ENCODE measurements at regions not wholly inside any gene's neighbourhood (a gene's known extent, or its start where the extent isn't known, plus 50 kb on each side); places are given as distances from the start of the nearest gene placed in this dataset.

DNA sequence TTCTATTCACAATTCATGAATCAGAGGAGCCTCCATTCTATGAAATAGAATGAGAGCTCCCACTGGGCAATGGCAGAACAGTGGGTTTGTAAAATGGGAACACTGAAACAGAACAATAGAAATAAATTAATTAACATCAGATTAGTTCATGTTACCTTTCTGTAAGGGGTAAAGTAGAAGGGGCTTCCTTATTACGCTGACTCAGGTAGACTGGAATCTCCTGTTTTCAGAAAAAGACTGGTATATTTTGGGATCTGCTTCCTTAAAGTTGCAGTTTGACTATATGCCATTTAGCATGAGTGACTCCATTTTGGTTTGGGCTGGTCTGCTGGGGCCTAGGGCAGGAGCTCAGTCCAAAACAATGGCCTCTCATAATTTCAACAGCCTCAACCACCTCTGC, 52.8 kb upstream of the ZFAND3 start:
- peaks cover 15% of the 10 kb centered on the region for H3K27me3 ChIP-seq (ENCODE audit: control insufficient read depth, insufficient read depth, low read length)
- TF ChIP-seq, protein P1, sequence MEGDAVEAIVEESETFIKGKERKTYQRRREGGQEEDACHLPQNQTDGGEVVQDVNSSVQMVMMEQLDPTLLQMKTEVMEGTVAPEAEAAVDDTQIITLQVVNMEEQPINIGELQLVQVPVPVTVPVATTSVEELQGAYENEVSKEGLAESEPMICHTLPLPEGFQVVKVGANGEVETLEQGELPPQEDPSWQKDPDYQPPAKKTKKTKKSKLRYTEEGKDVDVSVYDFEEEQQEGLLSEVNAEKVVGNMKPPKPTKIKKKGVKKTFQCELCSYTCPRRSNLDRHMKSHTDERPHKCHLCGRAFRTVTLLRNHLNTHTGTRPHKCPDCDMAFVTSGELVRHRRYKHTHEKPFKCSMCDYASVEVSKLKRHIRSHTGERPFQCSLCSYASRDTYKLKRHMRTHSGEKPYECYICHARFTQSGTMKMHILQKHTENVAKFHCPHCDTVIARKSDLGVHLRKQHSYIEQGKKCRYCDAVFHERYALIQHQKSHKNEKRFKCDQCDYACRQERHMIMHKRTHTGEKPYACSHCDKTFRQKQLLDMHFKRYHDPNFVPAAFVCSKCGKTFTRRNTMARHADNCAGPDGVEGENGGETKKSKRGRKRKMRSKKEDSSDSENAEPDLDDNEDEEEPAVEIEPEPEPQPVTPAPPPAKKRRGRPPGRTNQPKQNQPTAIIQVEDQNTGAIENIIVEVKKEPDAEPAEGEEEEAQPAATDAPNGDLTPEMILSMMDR (IDR thresholded peaks at IDR 0.05; ENCODE audit: insufficient read depth, low read depth, low read length), result no peak
- no peak overlapping the region for H3K4me3 ChIP-seq (ENCODE audit: low read depth, low read length)
- CTCF ChIA-PET, result interaction anchor here (0.6 kb wide), 1 partner anchor 801 kb away, joined by 3 read pairs; no protein-coding TSS in a partner anchor
- DNase-seq (ENCODE audit: low read depth), result no peak
- H3K36me3 ChIP-seq (ENCODE audit: control insufficient read depth, insufficient read depth, low read length), result no peaks in the 10 kb centered on the region
- POLR2A ChIA-PET, result no interaction called here

DNA sequence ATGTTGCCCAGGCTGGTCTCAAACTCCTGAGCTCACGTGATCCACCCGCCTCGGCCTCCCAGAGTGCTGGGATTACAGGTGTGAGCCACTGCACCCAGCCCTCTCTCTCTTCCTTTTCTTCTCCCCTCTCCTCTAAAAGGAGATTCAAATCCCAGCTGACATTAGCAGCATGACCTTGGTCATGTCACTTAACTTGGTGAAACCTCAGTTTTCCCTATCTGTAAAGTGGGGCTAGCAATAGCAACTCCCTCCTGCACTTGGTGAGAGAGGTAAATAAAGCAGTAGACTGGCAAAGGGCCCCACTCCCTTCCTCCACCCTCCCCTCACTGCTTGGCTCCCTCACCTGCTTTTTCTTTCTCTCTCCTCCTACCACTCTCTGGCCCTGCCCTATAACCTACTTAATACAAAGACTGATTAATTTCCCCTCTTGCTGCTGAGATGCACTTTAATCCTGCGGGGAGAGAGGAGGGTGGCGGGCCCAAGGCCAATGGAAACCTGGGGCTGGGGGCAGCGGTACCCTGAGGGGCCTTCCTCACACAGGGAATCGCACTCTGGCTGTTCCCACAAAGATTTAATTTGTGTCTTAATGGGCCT, 54.2 kb upstream of the ZFAND3 start:
- TF ChIP-seq, protein P1 (IDR thresholded peaks at IDR 0.05; ENCODE audit: insufficient read depth, low read depth, low read length), result no peak
- no peak for DNase-seq (ENCODE audit: low read depth)
- CTCF ChIA-PET, result no interaction called here
- POLR2A ChIA-PET, result no interaction called here
- no peaks in the 10 kb centered on the region for H3K36me3 ChIP-seq (ENCODE audit: control insufficient read depth, insufficient read depth, low read length)
- no peak overlapping the region for H3K4me3 ChIP-seq (ENCODE audit: low read depth, low read length)
- H3K27me3 ChIP-seq (ENCODE audit: control insufficient read depth, insufficient read depth, low read length), result peaks cover 19% of the 10 kb centered on the region

DNA sequence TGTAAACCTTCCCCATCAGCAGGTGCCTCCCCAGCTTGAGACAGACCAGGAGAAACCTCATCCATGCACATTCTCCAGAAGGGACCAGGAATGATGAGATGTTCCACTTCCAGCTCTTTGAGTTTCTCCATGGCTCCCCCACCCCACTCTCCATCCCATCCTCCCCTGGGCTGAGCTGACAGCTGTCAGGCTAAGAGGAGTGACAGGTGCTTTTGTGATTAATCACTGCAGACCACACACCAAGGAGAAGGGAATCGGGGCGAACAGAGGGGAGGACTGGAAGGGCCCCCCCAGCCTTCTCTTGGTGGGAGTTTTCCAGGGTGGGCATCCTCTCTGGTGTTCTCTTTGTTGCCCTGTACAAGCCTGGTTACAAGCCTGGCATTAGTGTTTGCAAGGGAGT, 56.1 kb upstream of the ZFAND3 start:
- POLR2A ChIA-PET, result no interaction called here

DNA sequence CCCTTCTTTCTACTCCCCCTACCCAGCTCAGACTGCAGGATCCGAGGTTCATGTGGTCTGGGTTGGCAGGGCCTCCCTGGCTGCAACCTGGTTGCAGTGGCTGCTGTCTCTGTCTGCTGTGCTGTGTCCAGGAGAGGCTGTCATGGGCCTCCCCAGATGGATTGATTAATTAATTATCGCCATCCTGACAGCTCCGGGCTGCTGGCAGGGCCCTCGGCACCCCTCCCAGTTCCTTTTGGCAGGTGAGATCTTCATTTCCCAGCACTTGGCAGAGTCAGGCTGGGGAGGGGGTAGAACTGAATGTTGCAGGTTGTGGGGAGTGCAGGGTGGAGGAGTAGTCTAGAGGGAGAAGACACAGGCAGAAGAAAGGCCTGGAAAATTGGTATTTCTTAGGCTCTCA, 56.7 kb upstream of the ZFAND3 start:
- DNase-seq (ENCODE audit: low read depth), result no peak
- TF ChIP-seq, protein P1 (IDR thresholded peaks at IDR 0.05; ENCODE audit: insufficient read depth, low read depth, low read length), result no peak
- peaks cover 24% of the 10 kb centered on the region for H3K27me3 ChIP-seq (ENCODE audit: control insufficient read depth, insufficient read depth, low read length)
- CTCF ChIA-PET, result no interaction called here
- POLR2A ChIA-PET, result no interaction called here
- H3K36me3 ChIP-seq (ENCODE audit: control insufficient read depth, insufficient read depth, low read length), result no peaks in the 10 kb centered on the region
- H3K4me3 ChIP-seq (ENCODE audit: low read depth, low read length), result no peak overlapping the region

More for the DNA sequence above, 56.1 kb upstream of the ZFAND3 start:
- Histone ChIP-seq H3K27me3 (ENCODE audit: control insufficient read depth, insufficient read depth, low read length) (peaks cover 24% of the 10 kb centered on the region), H3K4me3 (ENCODE audit: low read depth, low read length) (no peak overlapping the region), H3K36me3 (ENCODE audit: control insufficient read depth, insufficient read depth, low read length) (no peaks in the 10 kb centered on the region)
- DNase-seq (ENCODE audit: low read depth), result no peak
- CTCF ChIA-PET, result no interaction called here
- TF ChIP-seq, protein P1 (IDR thresholded peaks at IDR 0.05; ENCODE audit: insufficient read depth, low read depth, low read length), result no peak

DNA sequence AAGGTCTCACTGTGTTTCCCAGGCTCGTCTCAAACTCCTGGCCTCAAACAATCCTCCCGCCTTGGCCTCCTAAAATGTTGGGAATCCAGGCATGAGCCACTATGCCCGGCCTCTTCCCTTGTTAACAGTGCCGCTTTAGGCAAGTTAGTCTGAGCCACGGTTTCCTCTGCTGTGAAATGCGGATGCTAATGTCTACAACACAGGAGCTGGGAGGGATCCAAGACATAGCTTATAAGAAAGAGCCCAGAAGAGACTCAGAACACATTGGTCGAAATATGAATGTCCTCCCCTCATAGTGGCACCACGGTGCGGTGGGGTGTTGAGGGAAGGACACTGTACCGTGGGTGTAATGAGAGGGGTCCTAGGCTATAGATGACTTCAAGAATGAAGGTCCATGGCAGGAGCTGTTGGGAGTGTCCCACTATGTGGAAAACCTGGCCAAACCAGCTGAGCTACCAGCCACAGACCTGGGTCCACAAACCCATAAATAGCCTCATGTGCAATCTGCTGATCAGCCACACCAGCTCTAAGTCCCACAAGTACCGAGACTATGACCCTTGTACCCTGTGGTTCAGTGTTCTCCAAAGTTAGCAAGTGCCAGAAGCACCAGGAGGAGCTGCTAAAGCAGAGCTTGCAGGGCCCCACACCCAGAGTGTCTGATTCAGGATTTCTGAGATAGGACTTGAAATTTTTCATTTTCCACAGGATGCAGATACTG, 57.8 kb upstream of the ZFAND3 start:
- TF ChIP-seq, protein P1 (IDR thresholded peaks at IDR 0.05; ENCODE audit: insufficient read depth, low read depth, low read length), result no peak
- ChIA-PET CTCF (no interaction called here), POLR2A (no interaction called here)
- DNase-seq (ENCODE audit: low read depth), result no peak
- H3K36me3 ChIP-seq (ENCODE audit: control insufficient read depth, insufficient read depth, low read length), result no peaks in the 10 kb centered on the region
- H3K27me3 ChIP-seq (ENCODE audit: control insufficient read depth, insufficient read depth, low read length), result peaks cover 24% of the 10 kb centered on the region
- no peak overlapping the region for H3K4me3 ChIP-seq (ENCODE audit: low read depth, low read length)
